GM21381 (cell line): ENCODE measurements at regions not wholly inside any gene's neighbourhood (a gene's known extent, or its start where the extent isn't known, plus 50 kb on each side); places are given as distances from the start of the nearest gene placed in this dataset.
"Not testable (repeated sequence)": the region's sequence is repeated elsewhere in the genome, so short reads cannot be mapped to it uniquely, and the experiment has no call there.

Experiments used
- ATAC-seq: cut with Tn5 transposase; IDR thresholded peaks from one replicate; pipeline ENCODE4 v1.9.1; 2021; ENCODE audit warnings: mild to moderate bottlenecking, moderate library complexity; ENCODE audit not compliant: unreplicated experiment

DNA sequence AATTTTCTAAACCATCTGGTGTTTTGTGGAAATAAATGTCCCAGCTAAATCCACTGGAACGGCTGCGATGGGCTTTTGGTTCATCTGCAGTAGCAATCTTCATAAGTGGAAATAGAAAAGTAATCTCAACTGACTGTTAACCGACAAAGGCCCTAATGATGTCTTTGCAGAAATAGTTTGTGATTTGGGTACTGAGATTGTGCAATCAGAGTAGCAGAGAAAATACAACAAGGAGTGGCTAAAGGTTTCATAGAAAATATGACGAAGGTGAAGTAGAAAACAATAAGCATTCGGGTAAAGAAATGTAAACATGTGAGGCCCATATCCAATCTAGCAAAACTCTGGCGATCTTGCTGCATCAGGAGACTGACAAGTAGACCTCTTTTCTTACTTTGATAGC is 262.6 kb upstream of the MCTP2 start:
- no peak for ATAC-seq

DNA sequence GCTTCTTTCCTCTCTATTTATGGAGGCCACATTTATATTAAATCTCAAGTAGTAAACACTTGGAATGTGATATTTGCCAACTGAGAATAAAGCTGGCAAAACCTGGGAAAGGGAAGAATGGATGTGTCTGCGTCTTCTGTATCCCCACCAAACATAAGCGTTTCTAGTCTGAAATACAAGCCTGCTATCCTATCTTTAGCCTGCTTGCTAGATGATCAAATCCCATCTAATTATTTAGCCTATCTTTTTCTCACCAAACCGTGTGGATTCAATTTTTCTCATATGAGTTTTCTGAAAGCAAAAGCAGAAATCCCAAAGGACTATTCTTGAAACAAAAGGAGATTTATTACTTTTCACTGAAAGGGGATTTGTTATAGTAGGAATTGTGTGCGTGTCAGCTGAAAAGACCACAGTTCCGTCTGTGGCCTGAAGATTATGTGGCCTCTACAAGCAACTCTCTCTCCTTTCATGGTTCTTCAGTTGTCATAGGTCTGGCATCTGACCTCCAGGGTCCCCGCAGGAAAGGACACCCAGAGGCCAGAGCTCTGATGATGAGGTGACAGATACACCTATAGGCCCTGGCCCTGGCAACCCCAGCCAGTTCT is 266.0 kb upstream of the MCTP2 start:
- no peak for ATAC-seq

DNA sequence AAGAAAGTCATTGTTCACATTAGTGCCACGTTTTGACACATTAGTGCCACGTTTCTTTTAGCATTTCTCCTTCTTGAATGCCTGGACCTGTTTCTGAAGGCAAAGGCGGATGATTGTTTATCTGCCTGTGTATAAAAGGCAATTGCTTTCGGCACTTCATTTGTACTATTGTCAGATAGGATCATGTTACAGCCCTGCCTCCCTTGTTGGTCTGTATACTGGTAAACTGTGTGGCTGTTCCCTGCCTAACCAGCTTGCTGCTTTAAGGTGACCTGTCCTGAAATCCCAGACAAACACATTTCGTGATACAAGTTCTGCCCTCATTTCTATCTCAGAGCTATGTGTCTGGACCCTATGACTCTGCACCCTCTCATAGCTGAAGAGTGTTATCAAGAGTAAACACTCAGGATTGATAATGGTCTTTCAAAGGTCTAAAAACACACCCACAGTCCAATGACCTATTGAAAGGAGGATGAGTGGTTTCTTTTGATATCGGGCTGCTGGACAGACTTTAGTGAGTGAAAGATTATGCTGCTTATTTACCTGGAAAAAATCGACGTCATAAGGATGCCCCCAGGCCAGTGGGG is 276.3 kb upstream of the MCTP2 start:
- ATAC-seq, result no peak

DNA sequence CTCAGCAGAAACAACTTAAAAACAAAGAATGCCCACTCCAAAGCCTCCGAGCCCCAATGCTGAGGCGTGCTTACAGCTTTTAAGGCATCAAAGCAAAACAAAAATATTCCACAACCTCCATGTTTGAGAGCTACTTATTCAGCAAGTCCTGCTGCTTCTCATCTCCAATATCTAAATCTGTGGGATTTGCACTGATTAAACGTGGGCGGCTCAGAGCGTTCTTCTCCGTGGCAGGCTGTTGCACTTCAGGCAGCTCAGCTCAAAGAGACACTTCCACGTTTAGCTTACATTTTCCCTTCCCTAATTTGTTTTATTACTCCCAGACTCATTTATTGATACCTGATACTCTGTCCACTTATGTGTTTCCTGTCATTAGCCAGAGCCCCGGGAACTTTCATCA is 282.6 kb upstream of the MCTP2 start:
- no peak for ATAC-seq

DNA sequence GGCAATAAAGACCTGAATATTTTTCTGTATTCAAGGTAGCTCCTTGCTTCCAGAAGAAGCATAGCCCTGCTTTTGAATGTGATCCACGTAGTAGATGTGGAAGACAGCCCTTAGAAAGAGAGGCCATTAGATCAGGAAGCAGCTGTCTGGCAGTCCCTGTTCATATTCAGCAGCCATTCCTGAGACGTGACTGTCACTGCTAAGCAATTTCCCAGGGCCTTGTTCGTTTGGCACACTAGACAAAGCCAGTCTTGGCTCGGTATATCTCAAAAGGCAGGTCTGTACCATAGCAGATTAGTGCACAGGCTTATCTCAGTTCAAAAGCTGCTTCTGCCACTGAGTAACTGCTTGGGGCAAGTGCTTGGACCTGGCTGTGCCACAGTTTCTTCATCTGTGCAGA is 287.8 kb upstream of the MCTP2 start:
- ATAC-seq, result no peak

DNA sequence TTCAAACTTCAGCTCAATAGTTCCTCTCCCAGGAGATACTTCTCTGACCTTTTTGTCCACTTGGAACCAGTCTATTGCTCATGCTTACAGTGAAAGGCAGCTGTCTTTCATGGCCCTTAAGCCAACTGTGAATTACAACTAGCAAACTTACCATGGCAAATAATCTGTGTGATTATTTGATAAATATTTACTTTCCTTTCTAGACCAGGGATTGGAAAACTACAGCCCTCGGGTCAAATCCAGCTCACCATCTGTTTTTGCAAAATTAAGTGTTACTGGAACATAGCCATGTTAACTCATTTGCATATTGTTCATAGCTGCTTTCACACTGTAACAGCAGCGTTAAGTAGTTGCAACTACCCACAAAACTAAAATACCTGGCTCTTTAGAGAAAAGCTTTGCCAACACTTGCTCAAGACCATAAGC is 289.1 kb upstream of the MCTP2 start:
- ATAC-seq, result no peak

DNA sequence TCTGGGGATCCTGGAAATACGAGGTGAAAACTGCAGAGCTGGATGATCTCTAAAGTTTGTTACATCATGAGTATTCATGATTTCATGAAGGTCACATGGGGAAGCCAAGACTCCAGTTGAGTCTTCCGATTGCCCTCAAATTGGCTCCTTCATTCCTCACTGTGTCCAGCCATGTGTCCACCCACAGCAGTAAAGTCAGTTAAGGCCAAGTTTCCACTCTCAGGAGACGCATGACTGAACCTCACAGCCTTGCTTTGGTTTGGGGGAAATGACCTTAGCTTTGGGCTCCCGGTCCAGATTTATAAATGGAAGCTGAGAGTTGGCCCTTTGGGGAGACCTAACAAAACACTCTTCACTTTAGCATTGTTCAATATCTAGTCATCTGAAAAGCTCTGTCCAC is 289.7 kb upstream of the MCTP2 start:
- no peak for ATAC-seq

DNA sequence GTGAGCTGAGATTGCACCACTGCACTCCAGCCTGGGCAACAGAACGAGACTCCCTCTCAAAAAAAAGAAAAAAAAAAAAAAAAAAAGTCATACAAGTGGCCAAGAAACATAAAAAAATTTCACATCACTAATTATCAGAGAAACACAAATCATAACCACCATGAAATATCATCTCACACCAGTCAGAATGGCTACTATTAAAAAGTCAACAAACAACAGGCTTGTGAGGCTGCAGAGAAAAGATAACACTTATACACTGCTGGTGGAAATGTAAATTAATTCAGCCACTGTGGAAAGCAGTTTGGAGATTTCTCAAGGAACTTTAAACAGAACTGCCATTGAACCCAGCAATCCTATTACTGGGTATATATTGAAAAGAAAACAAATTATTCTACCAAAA is 291.1 kb upstream of the MCTP2 start:
- ATAC-seq, result no peak

DNA sequence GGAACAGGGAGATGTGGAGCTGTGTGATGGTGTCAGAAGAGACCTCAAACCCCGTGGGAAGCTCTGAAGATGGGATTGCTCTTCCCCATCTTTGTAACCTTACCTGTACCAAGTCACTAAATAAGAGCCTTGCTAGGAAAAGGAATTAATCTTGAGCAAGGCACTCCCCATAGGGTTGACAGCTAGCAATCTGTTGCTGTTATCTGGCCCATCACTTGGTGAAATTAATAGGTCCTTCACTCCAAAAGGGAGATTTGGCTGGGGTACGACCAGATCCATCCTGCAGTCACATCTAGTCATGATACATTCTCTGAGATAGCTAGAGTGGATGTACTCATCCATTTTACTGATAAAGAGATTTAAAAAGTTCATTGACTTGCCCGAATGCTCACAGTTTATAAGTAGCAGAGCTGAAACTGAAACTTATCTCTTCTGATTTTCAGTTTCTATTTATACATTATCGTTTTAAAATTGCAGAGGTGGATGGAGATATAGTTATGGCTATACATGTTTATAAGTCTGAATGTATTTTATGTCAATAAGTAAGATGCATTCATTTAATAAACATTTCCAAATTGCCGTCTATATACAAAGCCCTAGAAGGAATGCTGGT is 299.1 kb upstream of the MCTP2 start:
- ATAC-seq, result peak; percentile 88

DNA sequence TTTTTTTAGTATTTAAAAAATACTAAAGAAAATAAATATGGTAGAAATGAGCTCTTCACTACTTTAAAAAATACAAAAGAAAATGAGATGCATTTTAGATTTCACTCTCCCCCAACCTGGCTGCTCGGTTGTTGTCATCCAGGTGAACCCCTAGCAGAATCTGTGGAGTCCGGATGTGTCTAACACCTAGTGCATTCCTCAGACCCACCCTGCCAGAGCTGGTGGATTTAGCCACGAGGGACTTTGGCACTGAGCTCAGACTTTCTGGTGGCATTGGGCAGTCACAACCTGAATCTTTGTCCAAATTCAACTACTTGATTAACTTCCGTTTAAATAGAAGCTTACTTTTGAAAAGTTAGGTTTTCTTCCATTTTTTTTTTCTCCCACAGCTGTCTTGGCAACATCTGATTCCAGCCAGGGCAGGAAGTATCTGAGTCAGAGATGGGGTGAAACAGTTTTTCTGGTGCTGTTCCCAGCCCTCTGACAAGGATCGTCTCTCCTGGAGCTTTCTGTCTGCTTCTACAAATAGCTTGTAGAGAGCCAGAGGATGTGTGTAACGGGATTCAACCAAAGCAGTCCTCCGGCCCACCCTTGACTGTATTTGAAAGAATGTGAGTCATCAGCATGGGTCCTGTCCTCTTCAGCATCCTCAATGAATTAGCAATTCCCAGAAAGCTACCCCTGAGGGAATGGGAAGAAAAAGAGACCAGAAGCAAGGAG is 301.8 kb upstream of the MCTP2 start:
- ATAC-seq, result no peak

DNA sequence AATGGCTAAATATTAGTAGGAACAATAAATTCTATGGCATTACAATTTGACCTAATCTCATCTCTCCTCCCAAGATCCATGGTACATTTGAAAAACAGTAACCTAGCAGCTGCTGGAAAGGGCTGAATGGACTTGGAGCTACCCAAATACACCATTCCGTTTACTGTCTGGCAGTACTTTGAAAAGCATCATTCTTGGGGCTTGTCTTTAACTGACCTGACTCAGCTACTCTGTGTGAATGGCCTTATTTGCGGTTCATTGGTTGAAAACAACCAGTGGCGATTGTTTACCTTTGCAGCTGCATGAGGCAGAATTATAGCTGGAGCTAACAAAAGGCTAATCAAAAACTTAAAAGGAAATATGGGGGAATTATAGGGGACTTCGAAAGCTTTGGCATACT is 311.2 kb upstream of the MCTP2 start:
- ATAC-seq, result no peak

DNA sequence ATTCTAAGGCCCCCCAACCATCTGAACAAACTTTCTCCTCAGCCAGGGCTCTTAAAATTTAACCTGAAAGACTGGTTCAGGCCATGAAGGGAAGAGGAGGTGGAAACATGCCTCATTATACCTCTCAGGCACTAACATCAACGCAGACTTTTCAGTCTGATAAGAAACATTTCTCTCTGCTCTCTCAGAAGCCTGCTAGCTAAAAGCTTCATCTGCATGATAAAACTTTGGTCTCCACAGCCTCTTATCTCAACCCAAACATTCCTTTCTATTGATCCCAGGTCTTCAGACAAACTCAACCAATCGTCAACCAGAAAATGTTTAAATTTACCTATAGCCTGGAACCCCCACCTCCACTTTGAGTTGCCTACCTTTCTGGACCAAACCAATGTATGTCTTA is 312.6 kb upstream of the MCTP2 start:
- not testable (repeated sequence) for ATAC-seq

DNA sequence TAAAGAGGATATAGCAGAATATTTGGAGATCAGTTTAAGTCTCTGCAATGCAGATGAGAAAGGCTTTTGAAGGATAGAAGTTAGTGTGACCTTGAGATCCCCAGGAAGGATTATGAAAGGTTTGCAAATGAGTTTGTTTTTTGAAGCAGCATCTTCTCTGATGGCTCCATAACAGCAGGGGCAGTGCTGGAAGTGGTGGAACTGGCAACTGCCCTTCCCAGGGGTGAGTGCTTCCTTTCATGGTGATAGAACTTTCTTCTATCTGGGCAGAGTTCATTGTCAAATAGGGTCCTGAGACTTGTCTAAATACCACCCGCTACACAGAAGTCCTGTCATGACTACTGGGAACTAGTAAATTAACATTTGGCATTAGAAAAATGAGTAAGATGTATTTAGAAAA is 314.2 kb upstream of the MCTP2 start:
- ATAC-seq, result no peak

DNA sequence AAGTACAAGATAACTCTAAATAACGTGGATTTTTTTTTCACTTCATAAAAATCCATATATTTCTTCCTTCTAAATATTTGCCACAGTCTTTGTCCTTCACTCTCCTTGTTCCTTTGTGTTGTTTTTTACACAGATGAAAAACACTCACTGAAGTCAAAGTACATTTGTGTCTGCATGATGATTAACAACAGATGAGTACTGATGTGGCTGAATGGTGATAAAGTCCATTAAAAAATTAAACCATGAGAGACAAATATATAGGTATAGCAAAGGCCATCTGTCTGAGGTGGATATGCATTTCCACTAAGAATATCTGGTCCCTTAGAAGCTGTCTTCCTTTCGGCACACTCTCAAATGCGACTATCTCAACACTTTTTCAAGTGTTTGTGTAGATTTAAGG is 317.5 kb upstream of the MCTP2 start:
- no peak for ATAC-seq

DNA sequence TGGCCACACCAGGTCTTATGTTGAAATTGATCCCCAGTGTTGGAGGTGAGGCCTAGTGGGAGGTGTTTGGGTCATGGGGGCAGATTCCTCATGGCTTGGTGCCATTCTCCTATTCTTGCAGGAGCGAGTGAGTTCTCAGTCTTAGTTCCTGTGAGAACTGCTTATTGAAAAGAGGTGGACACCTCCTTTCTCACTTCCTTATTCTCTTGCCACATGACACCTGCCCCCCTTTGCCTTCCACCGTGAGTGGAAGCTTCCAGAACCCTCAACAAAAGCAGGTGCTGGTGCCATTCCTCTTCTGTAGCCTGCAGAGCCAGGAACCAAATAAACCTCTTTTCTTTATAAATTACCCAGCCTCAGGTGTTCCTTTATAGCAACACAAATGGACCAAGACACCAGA is 318.1 kb upstream of the MCTP2 start:
- no peak for ATAC-seq

DNA sequence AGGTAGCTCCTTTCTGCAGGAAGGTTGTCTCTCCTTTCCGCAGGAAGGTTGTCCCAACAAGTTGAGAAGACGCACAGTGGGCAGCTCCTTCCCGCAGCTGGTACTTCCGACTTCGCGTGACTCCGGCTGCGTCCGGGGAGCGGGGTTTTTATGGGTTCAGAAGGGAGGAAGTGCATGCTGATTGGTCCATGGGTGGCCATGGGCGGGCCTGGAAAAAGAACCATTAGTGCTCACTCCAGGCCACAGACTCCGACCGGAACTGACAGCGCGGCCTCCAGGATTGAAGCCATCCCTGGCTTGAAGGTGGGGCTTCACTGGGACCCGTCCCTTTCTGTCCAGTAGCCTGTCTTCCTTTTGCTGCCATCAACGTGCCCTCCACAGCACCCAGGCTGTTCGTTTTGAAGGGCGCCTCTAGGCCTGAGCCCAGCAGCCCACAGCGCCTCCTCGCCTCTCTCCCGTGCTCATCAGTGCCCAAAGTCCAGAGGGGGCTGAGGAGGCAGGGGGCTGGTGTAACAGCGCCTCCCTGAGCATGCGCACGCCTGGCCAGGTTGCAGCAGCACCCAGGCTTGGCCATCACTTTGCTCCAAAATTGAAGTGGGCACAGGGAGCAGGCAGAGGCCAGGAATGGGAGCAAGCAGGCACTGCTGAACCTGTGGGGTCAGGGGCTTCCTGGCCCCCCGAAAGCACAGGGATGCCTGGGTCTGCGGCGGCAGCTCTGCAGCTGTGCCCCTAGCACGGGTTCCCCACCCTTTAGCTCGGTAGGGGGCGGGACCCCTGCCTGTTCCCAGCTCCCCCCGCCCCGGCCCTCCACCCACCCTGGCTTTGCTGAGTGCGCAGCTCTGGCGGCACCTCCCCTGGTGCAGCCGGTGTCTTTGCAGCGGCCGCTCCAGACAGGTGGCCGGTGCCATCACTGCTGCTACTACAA is 330.6 kb upstream of the MCTP2 start:
- no peak for ATAC-seq

DNA sequence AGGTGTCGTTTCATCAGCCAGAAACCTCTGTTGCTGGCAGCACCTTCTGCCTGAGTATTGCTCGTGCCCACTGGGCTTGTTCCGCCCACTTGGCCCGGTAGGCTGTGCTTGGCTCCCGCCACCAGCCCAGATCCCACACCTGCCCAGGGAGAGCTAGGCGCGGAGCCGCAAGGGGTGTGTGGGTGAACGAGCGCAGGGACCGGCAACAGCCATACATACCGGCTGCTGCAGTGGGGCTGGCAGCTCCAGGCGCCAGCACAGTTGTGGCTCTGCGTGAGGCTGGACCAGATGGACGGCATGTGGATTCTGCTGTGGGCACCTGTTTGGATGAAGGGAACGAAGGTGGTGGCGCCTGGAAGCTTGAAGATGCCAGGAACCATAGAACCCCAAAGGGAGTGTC is 331.5 kb upstream of the MCTP2 start:
- no peak for ATAC-seq

DNA sequence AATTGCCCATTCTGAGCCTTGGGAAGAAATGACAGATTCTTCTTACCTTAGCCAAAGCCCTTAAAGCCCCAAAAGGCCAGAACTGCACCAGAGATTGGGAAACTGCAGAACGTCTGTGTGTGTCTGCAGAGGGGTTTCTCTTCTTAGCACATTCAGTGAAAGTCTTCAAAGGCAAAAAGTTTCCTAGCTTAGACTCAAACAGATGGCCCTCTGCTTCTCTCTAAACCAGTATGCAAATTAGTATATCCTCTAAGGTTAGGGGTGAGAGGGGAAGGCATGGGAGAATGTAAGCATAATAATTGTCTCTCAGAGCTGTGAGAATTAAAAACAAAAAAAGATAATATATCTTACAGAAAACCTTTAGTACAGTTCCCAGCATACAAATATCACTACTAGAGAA is 334.0 kb upstream of the MCTP2 start:
- no peak for ATAC-seq

DNA sequence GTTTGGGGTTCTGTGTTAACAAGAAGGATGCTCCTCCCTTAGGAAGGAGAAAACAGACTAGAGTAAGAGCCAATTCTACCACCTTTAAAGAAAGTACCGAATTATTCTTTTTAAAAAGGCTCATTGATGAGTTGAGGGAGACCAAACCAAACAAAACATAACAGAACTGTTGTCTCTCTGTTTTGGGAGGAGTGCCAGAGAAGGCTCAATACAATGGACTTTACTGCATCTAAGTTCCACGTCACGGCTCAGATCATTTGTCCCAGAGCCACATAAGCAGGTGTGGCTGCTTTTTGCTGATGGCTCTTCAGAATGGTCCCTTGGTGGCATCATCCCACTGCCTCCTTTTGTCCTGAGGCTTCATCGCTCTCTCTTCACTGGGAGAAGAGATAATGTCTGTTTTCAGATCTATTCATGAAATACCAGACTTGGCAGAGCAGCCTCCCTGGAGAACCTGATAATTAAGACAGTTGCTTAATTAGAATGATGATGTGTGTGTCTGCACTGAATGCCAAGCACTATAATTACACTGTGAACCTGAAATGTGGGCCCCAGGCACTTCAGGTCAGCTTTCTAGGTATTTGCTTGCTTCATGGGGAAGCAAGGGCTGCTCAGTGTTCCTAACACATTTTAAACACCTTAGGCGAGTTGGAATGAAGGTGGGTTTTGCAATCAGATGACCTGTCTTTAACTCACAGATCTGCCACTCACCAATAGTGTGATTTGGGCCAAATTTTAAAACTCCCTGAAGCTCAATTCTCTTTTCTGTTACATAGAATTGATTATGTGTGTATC is 335.2 kb upstream of the MCTP2 start:
- no peak for ATAC-seq

DNA sequence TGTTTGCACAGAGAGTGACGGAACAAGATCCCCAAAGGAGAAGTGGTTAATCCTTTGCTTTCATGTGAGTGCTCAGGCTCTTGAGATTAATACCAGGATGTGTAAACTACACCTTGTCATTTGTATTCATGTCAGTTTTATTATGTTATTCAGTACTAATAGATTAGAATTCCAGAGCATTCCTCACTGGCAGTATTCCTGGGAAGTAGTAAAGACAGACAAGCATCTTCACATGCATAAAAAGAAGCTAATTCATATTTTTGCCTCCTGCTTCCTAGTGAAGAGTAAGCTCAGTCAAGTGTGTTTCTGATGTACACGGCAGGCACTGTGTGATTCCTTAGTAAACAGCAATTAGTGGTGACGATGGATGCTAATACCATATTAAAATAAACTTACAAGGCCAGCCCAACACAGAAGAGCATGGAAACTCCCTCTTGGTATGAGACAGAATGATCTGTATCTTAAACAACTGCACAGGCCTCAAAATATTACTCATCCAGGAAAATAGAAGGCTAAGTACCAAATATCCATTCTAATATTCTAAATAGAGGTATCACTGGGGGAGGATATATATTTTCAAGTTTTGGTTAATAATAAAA is 336.8 kb upstream of the MCTP2 start:
- no peak for ATAC-seq
